ENCODE measurements at regions not wholly inside any gene's neighbourhood (a gene's known extent, or its start where the extent isn't known, plus 50 kb on each side); places are given as distances from the start of the nearest gene placed in this dataset.

DNA sequence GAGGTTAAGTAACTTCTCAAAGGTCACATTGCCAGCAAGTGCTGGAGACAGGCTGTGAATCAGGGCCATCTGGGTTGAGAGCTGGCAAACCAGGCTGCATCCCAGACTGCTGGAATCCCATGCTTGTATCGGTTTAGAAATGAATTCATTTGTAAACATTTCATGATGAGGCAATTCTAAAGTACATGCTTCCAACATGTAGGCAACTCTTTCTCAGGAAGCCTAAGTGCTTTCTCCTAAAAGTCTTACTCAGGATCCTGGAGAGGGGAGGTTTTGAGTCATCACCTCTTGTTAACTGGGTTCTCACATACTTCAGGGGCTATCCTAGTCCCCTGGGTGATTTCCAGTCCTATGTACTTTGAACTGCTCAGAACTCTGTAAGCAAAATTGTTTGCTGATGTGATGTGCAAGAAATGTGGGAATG is 416.5 kb downstream of the MEIS1 start:
- Mint-ChIP-seq H3K27me3 (ENCODE audit: low read depth, poor library complexity) (peaks cover 5% of the 10 kb centered on the region), H3K27ac (no peak overlapping the region), H3K36me3 (ENCODE audit: low read depth) (peaks cover 13% of the 10 kb centered on the region), H3K9me3 (peaks cover 16% of the 10 kb centered on the region), H3K4me1 (peaks cover 64% of the 10 kb centered on the region), H3K4me3 (no peak overlapping the region)
- TF ChIP-seq, protein P1, sequence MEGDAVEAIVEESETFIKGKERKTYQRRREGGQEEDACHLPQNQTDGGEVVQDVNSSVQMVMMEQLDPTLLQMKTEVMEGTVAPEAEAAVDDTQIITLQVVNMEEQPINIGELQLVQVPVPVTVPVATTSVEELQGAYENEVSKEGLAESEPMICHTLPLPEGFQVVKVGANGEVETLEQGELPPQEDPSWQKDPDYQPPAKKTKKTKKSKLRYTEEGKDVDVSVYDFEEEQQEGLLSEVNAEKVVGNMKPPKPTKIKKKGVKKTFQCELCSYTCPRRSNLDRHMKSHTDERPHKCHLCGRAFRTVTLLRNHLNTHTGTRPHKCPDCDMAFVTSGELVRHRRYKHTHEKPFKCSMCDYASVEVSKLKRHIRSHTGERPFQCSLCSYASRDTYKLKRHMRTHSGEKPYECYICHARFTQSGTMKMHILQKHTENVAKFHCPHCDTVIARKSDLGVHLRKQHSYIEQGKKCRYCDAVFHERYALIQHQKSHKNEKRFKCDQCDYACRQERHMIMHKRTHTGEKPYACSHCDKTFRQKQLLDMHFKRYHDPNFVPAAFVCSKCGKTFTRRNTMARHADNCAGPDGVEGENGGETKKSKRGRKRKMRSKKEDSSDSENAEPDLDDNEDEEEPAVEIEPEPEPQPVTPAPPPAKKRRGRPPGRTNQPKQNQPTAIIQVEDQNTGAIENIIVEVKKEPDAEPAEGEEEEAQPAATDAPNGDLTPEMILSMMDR (IDR thresholded peaks at IDR 0.05), result no peak
- no peak for DNase-seq

DNA sequence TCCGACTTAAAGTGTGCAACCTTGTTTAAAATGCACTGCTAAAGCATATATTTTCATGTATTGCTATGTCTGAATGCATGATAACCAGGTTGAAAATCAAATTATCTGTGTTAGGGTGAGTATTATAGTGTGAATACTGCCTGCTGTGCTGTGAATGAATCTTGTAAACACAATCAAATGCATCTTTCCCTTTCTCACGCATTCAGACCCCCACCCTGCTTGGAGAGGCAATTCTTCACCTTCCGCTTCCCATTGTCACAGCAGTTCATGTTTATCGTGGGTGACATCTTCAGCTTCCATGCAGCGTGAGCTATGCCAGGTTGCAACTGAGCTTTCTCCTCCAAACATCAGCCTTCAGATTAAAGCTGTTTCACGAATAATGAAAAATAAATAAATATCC is 418.0 kb downstream of the MEIS1 start:
- TF ChIP-seq, protein P1 (IDR thresholded peaks at IDR 0.05), result no peak
- Mint-ChIP-seq H3K27ac (no peak overlapping the region), H3K36me3 (ENCODE audit: low read depth) (peaks cover 23% of the 10 kb centered on the region), H3K9me3 (peaks cover 29% of the 10 kb centered on the region), H3K4me3 (no peak overlapping the region), H3K4me1 (peaks cover 56% of the 10 kb centered on the region), H3K27me3 (ENCODE audit: low read depth, poor library complexity) (peaks cover 6% of the 10 kb centered on the region)
- no peak for DNase-seq

GRCh38 chr2:66853585-66853984 is 418.7 kb downstream of the MEIS1 start:
- H3K9me3 Mint-ChIP-seq, result peaks cover 30% of the 10 kb centered on the region
- H3K36me3 Mint-ChIP-seq (ENCODE audit: low read depth), result peaks cover 25% of the 10 kb centered on the region
- peaks cover 56% of the 10 kb centered on the region for H3K4me1 Mint-ChIP-seq
- DNase-seq, result no peak
- H3K27ac Mint-ChIP-seq, result peak overlapping the region; percentile 89
- H3K27me3 Mint-ChIP-seq (ENCODE audit: low read depth, poor library complexity), result peaks cover 6% of the 10 kb centered on the region
- H3K4me3 Mint-ChIP-seq, result no peak overlapping the region
- TF ChIP-seq, protein P1 (IDR thresholded peaks at IDR 0.05), result no peak

- peaks cover 25% of the 10 kb centered on the region for H3K36me3 Mint-ChIP-seq (ENCODE audit: low read depth)
- H3K27ac Mint-ChIP-seq, result no peak overlapping the region
- H3K27me3 Mint-ChIP-seq (ENCODE audit: low read depth, poor library complexity), result peaks cover 6% of the 10 kb centered on the region
- peaks cover 50% of the 10 kb centered on the region for H3K4me1 Mint-ChIP-seq
- H3K4me3 Mint-ChIP-seq, result no peak overlapping the region
- H3K9me3 Mint-ChIP-seq, result peaks cover 30% of the 10 kb centered on the region
- TF ChIP-seq, protein P1 (IDR thresholded peaks at IDR 0.05), result no peak
- no peak for DNase-seq
Measured at GRCh38 chr2:66854298-66854697, 419.4 kb downstream of the MEIS1 start.

GRCh38 chr2:66862885-66863650 is 428.1 kb downstream of the MEIS1 start:
- H3K27ac Mint-ChIP-seq, result peak overlapping the region; percentile 90
- H3K9me3 Mint-ChIP-seq, result peaks cover under 1% of the 10 kb centered on the region
- peaks cover 4% of the 10 kb centered on the region for H3K27me3 Mint-ChIP-seq (ENCODE audit: low read depth, poor library complexity)
- no peak overlapping the region for H3K4me3 Mint-ChIP-seq
- no peak for DNase-seq
- peaks cover 22% of the 10 kb centered on the region for H3K4me1 Mint-ChIP-seq
- TF ChIP-seq, protein P1 (IDR thresholded peaks at IDR 0.05), result no peak
- peaks cover under 1% of the 10 kb centered on the region for H3K36me3 Mint-ChIP-seq (ENCODE audit: low read depth)

DNA sequence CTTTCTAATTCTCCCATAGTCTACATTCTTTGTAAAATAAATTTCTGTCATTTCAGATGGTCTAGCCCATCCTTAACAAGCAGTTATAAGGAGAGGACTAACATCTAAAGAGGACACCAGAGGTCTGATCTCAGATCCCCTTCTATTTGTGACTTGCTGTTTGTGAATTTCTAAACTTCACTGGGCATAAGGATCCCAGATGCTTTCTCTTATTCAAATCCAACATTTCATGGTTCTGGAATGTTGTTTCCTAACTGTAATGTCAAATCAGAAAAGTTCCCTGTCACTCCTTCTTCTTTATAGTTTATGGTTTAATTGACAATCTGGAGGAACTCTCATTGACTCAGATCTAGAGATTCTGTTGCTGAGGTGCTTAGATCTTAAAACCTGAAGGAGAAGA is 430.2 kb downstream of the MEIS1 start:
- Mint-ChIP-seq H3K9me3 (peaks cover 3% of the 10 kb centered on the region), H3K27me3 (ENCODE audit: low read depth, poor library complexity) (peaks cover 4% of the 10 kb centered on the region), H3K36me3 (ENCODE audit: low read depth) (peaks cover 14% of the 10 kb centered on the region), H3K27ac (no peak overlapping the region), H3K4me3 (no peak overlapping the region), H3K4me1 (peaks cover 26% of the 10 kb centered on the region)
- TF ChIP-seq, protein P1 (IDR thresholded peaks at IDR 0.05), result no peak
- no peak for DNase-seq

Measured in nephron progenitor cell (in vitro differentiated cells).